ENCODE measurements at regions not wholly inside any gene's neighbourhood (a gene's known extent, or its start where the extent isn't known, plus 50 kb on each side); places are given as distances from the start of the nearest gene placed in this dataset.

DNA sequence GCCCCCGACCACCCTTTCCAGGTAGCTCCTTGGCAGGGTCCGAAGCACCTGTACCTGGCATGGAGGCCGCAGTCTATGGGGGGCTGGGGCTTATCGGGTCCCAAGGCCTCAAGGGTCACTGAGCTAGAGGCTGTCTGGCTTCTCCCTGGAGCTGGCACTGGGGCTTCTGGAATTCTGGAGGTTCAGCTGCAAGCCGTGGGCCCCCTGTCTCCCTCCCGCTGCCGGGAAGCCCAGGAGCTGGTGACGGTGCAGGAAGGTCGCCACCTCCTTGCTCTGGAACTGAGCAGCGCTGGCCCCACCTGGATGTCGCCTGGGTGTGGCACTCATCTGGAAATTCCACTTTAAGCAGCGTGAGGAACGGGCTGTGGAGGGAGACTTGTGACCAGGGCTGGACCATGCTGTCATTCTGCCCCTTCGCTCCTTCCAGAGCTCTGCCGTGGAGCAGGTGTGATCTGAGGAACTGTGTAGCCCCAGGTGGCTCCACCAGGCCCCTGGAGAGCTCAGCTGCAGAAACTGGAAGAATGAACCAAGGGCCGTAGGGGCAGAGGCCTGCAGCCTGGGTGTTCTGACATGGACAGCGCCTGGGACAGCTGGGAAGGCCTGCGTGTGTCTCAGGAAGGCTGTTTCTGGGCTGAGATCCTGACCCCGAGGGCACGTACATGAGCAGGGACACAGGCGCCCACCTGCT is 129.7 kb upstream of the PPP2R2D start:
- DNase-seq (ENCODE audit: low read depth, low spot score), result no peak
- POLR2A ChIA-PET, result no interaction called here
- CTCF ChIA-PET, result no interaction called here
- TF ChIP-seq, protein P1, sequence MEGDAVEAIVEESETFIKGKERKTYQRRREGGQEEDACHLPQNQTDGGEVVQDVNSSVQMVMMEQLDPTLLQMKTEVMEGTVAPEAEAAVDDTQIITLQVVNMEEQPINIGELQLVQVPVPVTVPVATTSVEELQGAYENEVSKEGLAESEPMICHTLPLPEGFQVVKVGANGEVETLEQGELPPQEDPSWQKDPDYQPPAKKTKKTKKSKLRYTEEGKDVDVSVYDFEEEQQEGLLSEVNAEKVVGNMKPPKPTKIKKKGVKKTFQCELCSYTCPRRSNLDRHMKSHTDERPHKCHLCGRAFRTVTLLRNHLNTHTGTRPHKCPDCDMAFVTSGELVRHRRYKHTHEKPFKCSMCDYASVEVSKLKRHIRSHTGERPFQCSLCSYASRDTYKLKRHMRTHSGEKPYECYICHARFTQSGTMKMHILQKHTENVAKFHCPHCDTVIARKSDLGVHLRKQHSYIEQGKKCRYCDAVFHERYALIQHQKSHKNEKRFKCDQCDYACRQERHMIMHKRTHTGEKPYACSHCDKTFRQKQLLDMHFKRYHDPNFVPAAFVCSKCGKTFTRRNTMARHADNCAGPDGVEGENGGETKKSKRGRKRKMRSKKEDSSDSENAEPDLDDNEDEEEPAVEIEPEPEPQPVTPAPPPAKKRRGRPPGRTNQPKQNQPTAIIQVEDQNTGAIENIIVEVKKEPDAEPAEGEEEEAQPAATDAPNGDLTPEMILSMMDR (IDR thresholded peaks at IDR 0.05; ENCODE audit: insufficient read depth, low read length, missing control alignments), result no peak
- no peak overlapping the region for H3K4me3 ChIP-seq (ENCODE audit: low read depth, low read length)

DNA sequence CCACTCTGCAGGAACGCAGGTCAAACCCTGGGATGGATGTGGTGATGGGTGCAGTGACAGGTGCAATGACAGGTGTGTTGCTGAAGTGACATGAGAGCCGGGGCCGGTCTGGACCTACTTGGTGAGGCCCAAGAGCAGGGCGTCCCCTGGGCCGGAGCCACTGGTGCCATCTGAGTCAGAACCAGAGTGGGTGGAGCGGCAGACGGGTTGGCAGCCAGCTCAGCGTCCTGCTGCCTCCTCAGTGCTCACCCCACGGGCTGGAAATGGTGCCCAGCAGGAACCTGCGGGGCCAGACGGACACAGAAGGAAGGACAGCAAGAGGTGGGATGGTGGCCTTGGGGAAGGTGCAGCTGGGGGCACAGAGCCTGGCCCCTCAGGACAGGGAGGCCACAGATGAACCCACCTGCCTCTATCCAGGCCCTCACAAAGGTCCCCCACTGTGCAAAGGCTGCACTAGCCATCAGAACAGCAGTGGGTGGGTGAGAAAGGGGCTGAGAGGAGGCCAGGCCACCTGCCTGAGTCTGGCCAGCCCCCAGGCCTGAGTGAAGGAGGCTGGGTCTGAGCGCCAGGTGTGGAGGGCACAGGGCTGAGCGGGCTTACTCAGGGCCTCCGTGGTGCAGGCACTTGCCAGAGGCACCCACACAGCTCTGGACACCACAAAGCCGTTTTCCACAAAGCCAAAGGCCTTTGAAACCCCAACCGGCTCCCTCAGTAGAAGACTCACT is 129.0 kb upstream of the PPP2R2D start:
- no peak overlapping the region for H3K4me3 ChIP-seq (ENCODE audit: low read depth, low read length)
- TF ChIP-seq, protein P1 (IDR thresholded peaks at IDR 0.05; ENCODE audit: insufficient read depth, low read length, missing control alignments), result no peak
- CTCF ChIA-PET, result no interaction called here
- no peak for DNase-seq (ENCODE audit: low read depth, low spot score)
- POLR2A ChIA-PET, result no interaction called here

DNA sequence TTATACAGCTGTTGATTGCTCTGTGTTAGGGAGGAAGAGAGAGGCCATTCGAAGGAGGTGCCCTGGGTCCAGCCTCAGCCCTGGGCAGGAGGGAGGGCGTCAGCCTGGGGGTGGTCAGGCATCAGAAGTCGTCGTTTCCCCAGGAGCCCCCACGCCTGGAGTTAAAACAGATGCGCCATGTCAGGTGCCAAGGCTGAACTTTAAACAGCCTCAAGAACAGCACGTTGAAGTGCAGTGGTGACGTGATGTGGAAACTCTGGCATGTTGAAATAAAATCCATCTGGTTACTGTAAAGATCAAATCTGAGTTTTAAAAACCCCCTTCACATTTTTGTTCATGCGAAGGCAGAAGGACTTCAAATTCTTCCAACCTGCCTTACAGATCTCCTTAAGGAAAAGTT is 128.4 kb upstream of the PPP2R2D start:
- no peak for DNase-seq (ENCODE audit: low read depth, low spot score)
- TF ChIP-seq, protein P1 (IDR thresholded peaks at IDR 0.05; ENCODE audit: insufficient read depth, low read length, missing control alignments), result no peak
- CTCF ChIA-PET, result no interaction called here
- POLR2A ChIA-PET, result no interaction called here
- no peak overlapping the region for H3K4me3 ChIP-seq (ENCODE audit: low read depth, low read length)

DNA sequence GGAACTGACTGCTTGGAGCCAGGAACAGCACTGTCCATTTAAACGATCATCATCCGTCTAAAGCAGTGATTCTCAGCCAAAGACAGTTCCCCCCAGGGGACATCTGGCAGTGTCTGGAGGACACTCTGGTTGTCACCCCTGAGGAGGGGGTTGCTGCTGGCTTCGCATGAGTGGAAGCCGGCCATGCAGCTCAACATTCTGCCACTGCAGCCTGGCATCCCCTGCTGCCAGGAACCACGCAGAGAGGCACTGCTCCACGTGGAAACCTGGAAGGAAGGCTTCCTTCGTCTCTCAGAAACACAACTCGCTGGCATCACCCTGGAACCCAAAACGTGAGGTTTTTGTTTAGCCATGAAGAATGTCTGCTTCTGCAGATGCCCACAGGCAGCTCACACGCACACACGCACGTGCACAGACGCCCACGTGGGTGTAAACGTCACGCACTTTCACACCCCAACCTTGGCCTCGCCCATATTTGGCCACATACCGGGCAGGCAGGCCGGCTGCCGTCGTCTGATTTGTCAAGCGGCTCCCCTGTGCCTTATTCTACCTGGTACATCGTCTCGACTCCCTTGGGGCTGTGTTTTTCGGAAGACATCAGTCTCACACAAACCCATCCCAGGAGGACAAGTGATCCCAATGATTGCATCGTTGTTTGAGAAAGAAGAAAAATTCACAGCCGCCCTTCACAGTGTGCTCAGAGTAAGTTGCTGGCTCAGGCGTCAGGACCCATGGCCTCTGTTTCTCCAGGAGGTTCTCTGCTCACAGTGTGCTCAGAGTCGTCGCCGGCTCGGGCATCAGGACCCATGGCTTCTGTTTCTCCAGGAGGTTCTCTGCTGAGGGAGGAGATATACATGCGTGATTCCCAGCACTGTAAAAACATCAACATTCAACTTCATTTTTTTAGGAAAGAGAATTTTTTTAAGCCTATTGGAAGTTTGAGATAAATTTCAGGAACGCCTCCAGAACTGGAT is 127.2 kb upstream of the PPP2R2D start:
- DNase-seq (ENCODE audit: low read depth, low spot score), result no peak
- ChIA-PET POLR2A (no interaction called here), CTCF (no interaction called here)
- H3K4me3 ChIP-seq (ENCODE audit: low read depth, low read length), result no peak overlapping the region
- TF ChIP-seq, protein P1 (IDR thresholded peaks at IDR 0.05; ENCODE audit: insufficient read depth, low read length, missing control alignments), result no peak

DNA sequence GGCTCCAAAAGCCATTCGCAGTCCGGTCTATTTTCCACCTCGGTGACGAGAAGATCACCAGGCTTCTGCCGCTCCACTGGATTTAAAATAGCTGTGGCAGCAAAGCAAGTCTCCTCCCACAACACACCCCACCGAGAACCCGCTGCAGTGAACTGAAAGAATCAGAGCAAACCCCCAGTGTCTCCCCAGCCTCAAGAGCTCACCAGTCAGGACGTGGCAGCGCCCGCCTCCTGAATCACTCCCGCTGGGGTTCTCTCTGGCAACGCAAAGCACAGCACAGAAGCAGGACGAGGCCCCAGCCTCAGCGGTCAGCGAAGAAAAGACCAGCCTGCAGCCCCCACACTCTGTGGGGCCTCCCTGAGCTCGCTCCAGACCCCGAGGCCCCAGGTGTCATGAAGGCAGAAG is 126.1 kb upstream of the PPP2R2D start:
- DNase-seq (ENCODE audit: low read depth, low spot score), result no peak
- H3K4me3 ChIP-seq (ENCODE audit: low read depth, low read length), result no peak overlapping the region
- ChIA-PET POLR2A (no interaction called here), CTCF (no interaction called here)
- TF ChIP-seq, protein P1 (IDR thresholded peaks at IDR 0.05; ENCODE audit: insufficient read depth, low read length, missing control alignments), result no peak

DNA sequence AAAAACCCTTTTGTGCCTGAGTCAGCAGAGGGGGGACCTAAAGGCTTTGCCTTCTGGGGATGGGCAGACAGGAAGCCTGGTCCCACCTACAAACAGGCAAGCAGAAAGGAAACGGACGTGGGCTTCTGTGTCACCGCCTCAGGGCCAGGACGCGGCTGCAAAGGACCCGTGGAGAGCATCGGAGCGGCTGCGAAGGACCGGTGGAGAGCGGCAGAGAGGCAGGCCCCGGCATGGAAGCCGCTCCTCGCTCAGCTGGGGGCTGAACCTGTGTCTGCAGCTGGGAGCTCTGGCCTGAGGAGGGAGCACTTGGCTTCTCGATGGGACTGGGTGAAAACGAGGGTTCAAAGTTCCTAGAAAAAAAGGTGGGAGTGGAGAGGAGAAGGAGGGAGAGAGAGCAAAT is 125.4 kb upstream of the PPP2R2D start:
- CTCF ChIA-PET, result no interaction called here
- H3K4me3 ChIP-seq (ENCODE audit: low read depth, low read length), result no peak overlapping the region
- DNase-seq (ENCODE audit: low read depth, low spot score), result no peak
- TF ChIP-seq, protein P1 (IDR thresholded peaks at IDR 0.05; ENCODE audit: insufficient read depth, low read length, missing control alignments), result no peak
- POLR2A ChIA-PET, result no interaction called here
